Adrenal gland (tissue), 9 donors: ENCODE measurements at regions not wholly inside any gene's neighbourhood (a gene's known extent, or its start where the extent isn't known, plus 50 kb on each side); places are given as distances from the start of the nearest gene placed in this dataset.

Experiments used
- DNase-seq, 7 donors: peaks; one replicate each; pipeline ENCODE4 v3.0.0-alpha.2; 2019 to 2020
- H3K27ac ChIP-seq, 5 donors: fragments of 200-600 bp; sonication (generic) in 4 of 5; 1 replicate in 3 of 5; 2 replicates in 2 of 5; pipeline versions ENCODE4 v1.5.1 to v1.8.0; 2016 to 2020; ENCODE audit warnings: mild to moderate bottlenecking in 1 of 5
- H3K27me3 ChIP-seq: fragments of 200-600 bp; 2 replicates; pipeline ENCODE4 v1.8.0; 2021
- H3K36me3 ChIP-seq, 2 donors: fragments of 200-600 bp; replicated peaks in 1 of 2; 1 replicate in 1 of 2; 2 replicates in 1 of 2; pipeline versions ENCODE4 v1.5.1 to v1.8.0; 2018 to 2022
- H3K4me1 ChIP-seq, 2 donors: fragments of 200-600 bp; replicated peaks in 1 of 2; 1 replicate in 1 of 2; 2 replicates in 1 of 2; pipeline versions ENCODE4 v1.5.1 to v1.8.0; 2018 to 2021
- H3K4me3 ChIP-seq, 4 donors: fragments of 200-600 bp; sonication (generic) in 3 of 4; one replicate each; pipeline ENCODE4 v1.5.1; 2016 to 2018
- H3K9me3 ChIP-seq, 3 donors: fragments of 200-600 bp; sonication (generic) in 1 of 3; replicated peaks in 1 of 3; 1 replicate in 2 of 3; 2 replicates in 1 of 3; pipeline versions ENCODE4 v1.5.1 to v1.8.0; 2016 to 2021
- POLR2A ChIP-seq, 2 donors: fragments of 450-650 bp; IDR thresholded peaks; one replicate each; pipeline ENCODE4 v1.6.1; 2017; ENCODE audit warnings: antibody characterized with exemption in 2 of 2, mild to moderate bottlenecking in 2 of 2, moderate library complexity in 1 of 2
- whole genome bisulfite sequencing, 4 donors: extraction: QIAGEN DNeasy Blood & Tissue Kit in 2 of 4; methylation state at CpG; one replicate each; pipeline versions ENCODE4 v1.1.5 to v1.1.7; 2013 to 2017; 5-methylcytosine and 5-hydroxymethylcytosine counted together
- intact Hi-C, 2 donors: fragments of 100-400 bp; cut with DNase I; formaldehyde crosslinking; loops; one replicate each; pipeline versions ENCODE4 v1.14.1 to v1.15.0; 2022 to 2023
- TF ChIP-seq, protein P1 (sequence below), 6 experiments: fragments of 450-650 bp in 4 of 6; fragments of 200-600 bp in 2 of 6; sonication (generic) in 1 of 6; IDR thresholded peaks; 1 replicate in 5 of 6; 2 replicates in 1 of 6; pipeline versions ENCODE4 v1.5.1 to v1.8.0; 2016 to 2021; ENCODE audit warnings: antibody characterized with exemption in 6 of 6, mild to moderate bottlenecking in 2 of 6, moderate library complexity in 1 of 6
- donor health status: healthy with polysubstance abuse.
- donor health status: Bipolar disorder and iron deficiency.
- donor health status: DM: yes; HTN: yes; CAD: no.
- donor health status: DM: no; HTN: no; CAD: no.
- donor health status: DM: no; HTN: no; CAD: no.

- H3K4me1 ChIP-seq = no peaks in the 10 kb centered on the region
- H3K4me3 ChIP-seq = no peak overlapping the region
- no peaks in the 10 kb centered on the region for H3K36me3 ChIP-seq
- WGBS, 4 donors = 83 to 86% (median 84%) methylated on average over 14 of the region's 14 CpGs
- no peaks in the 10 kb centered on the region for H3K9me3 ChIP-seq
- H3K27me3 ChIP-seq = no peaks in the 10 kb centered on the region
- TF ChIP-seq, protein P1, sequence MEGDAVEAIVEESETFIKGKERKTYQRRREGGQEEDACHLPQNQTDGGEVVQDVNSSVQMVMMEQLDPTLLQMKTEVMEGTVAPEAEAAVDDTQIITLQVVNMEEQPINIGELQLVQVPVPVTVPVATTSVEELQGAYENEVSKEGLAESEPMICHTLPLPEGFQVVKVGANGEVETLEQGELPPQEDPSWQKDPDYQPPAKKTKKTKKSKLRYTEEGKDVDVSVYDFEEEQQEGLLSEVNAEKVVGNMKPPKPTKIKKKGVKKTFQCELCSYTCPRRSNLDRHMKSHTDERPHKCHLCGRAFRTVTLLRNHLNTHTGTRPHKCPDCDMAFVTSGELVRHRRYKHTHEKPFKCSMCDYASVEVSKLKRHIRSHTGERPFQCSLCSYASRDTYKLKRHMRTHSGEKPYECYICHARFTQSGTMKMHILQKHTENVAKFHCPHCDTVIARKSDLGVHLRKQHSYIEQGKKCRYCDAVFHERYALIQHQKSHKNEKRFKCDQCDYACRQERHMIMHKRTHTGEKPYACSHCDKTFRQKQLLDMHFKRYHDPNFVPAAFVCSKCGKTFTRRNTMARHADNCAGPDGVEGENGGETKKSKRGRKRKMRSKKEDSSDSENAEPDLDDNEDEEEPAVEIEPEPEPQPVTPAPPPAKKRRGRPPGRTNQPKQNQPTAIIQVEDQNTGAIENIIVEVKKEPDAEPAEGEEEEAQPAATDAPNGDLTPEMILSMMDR (IDR thresholded peaks at IDR 0.05) = no peak
- TF ChIP-seq POLR2A (IDR thresholded peaks at IDR 0.05) = no peak
- no peak overlapping the region for H3K27ac ChIP-seq
- DNase-seq = no peak
- intact Hi-C loops = no loop called here
Observed at GRCh38 chr10:130833596-130833995, 477.9 kb downstream of the TCERG1L start.

DNA sequence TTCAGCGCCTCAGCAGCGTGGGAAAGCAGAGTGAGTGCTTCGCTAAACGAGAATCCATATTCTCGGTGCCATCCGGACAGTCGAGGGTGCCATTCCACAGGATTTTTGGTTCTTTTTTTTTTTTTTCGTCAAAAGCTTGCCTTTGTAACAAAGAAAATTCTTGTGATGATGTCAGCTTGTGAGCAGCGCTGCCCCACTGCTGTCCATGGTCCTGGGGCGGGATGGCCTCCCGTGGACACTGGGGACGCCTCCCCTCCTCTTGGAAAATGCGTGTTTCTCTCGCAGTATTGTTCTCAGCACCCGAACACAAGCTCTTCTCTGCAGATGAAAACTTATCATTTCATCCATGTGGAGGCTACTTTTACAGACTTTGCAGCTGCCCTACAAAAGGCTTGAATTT, 477.4 kb downstream of the TCERG1L start:
- 68 to 71% (median 71%) methylated on average over 14 to 15 of the region's 15 CpGs for WGBS, 4 donors
- H3K9me3 ChIP-seq = no peaks in the 10 kb centered on the region
- no peak overlapping the region for H3K27ac ChIP-seq
- no peaks in the 10 kb centered on the region for H3K36me3 ChIP-seq
- no peak for DNase-seq
- H3K4me3 ChIP-seq = no peak overlapping the region
- intact Hi-C loops = no loop called here
- no peaks in the 10 kb centered on the region for H3K27me3 ChIP-seq
- no peak for TF ChIP-seq POLR2A (IDR thresholded peaks at IDR 0.05)
- TF ChIP-seq, protein P1 (IDR thresholded peaks at IDR 0.05) = no peak
- H3K4me1 ChIP-seq = no peaks in the 10 kb centered on the region

GRCh38 chr10:130834573-130834972, 476.9 kb downstream of the TCERG1L start:
- WGBS, 4 donors = 86 to 90% (median 88%) methylated on average over 10 to 15 of the region's 15 CpGs
- H3K4me3 ChIP-seq = no peak overlapping the region
- TF ChIP-seq, protein P1 (IDR thresholded peaks at IDR 0.05) = no peak
- TF ChIP-seq POLR2A (IDR thresholded peaks at IDR 0.05) = no peak
- H3K9me3 ChIP-seq = no peaks in the 10 kb centered on the region
- H3K27ac ChIP-seq = no peak overlapping the region
- H3K4me1 ChIP-seq = no peaks in the 10 kb centered on the region
- intact Hi-C loops = no loop called here
- H3K27me3 ChIP-seq = no peaks in the 10 kb centered on the region
- H3K36me3 ChIP-seq = no peaks in the 10 kb centered on the region
- no peak for DNase-seq

DNA sequence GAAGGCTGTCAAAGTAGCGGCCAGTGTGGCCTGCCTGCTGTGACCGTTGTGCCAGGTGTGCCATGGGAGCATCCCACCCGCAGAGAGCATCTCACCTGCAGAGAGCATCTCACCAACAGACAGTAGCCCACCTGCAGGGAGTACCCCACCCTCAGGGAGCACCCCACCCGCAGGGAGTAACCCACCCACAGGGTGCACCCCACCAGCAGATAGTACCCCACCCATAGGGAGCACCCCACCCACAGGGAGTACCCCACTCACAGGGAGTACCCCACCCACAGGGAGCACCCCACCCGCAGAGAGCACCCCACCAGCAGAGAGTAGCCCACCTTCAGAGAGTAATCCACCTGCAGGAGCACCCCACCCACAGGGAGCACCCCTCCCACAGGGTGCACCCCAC, 476.5 kb downstream of the TCERG1L start:
- Histone ChIP-seq H3K27ac (no peak overlapping the region), H3K9me3 (no peaks in the 10 kb centered on the region), H3K4me1 (no peaks in the 10 kb centered on the region), H3K27me3 (no peaks in the 10 kb centered on the region), H3K4me3 (no peak overlapping the region), H3K36me3 (no peaks in the 10 kb centered on the region)
- intact Hi-C loops = no loop called here
- TF ChIP-seq POLR2A (IDR thresholded peaks at IDR 0.05) = no peak
- TF ChIP-seq, protein P1 (IDR thresholded peaks at IDR 0.05) = no peak
- WGBS, 4 donors = 77 to 88% (median 84%) methylated on average over 3 to 5 of the region's 5 CpGs
- no peak for DNase-seq
